ENCODE measurements at regions not wholly inside any gene's neighbourhood (a gene's known extent, or its start where the extent isn't known, plus 50 kb on each side); places are given as distances from the start of the nearest gene placed in this dataset.

DNA sequence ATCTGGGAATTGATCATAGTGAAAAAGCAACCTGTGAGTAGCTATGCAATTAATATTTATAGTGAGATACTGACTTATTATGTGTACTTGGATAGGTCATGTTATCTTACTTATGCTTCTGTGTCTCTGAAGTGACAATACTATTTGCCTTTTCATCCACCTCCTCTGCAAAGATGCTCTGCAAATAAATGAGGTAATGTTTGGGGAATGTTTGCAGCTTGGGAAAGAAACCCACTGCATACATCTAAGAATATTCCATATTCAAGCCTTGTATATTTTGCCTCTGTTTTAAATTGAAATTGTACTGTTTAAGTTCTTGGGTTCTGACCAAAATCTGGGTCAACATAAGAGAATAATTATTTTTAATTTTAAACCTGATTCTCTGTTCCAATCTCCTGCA lies 217.4 kb upstream of the DTNA start:
- DNase-seq (ENCODE audit: low read depth) = no peak
- TF ChIP-seq, protein P1, sequence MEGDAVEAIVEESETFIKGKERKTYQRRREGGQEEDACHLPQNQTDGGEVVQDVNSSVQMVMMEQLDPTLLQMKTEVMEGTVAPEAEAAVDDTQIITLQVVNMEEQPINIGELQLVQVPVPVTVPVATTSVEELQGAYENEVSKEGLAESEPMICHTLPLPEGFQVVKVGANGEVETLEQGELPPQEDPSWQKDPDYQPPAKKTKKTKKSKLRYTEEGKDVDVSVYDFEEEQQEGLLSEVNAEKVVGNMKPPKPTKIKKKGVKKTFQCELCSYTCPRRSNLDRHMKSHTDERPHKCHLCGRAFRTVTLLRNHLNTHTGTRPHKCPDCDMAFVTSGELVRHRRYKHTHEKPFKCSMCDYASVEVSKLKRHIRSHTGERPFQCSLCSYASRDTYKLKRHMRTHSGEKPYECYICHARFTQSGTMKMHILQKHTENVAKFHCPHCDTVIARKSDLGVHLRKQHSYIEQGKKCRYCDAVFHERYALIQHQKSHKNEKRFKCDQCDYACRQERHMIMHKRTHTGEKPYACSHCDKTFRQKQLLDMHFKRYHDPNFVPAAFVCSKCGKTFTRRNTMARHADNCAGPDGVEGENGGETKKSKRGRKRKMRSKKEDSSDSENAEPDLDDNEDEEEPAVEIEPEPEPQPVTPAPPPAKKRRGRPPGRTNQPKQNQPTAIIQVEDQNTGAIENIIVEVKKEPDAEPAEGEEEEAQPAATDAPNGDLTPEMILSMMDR (IDR thresholded peaks at IDR 0.05; ENCODE audit: insufficient read depth, low read depth, low read length, missing control alignments) = no peak
- peak overlapping the region; percentile 68 for H3K4me3 ChIP-seq (ENCODE audit: low read depth, low read length)

DNA sequence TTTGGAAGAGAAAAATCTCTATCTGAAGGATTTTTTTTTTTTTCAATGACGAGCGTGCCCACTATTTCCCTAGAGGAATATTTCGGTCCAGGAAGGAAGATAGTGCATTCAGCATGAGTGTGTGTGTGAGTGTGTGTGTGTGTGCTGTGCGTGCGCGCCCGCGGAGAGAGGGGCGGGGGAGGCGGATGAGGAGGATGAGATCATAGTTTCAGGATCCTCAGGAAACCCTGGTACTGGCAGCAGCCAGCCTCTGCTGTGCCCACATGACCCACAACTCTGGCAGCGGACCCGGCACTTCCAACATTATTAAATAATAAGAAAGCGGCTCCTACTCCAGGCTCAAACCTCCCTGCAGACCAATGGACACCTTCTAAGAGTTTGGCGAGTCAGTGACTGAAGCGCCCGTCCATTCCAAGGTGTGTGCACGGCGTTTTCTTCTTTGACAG lies 217.0 kb upstream of the DTNA start:
- peak; percentile 74 for DNase-seq (ENCODE audit: low read depth)
- H3K4me3 ChIP-seq (ENCODE audit: low read depth, low read length) = peak overlapping the region; percentile 68
- TF ChIP-seq, protein P1 (IDR thresholded peaks at IDR 0.05; ENCODE audit: insufficient read depth, low read depth, low read length, missing control alignments) = no peak

DNA sequence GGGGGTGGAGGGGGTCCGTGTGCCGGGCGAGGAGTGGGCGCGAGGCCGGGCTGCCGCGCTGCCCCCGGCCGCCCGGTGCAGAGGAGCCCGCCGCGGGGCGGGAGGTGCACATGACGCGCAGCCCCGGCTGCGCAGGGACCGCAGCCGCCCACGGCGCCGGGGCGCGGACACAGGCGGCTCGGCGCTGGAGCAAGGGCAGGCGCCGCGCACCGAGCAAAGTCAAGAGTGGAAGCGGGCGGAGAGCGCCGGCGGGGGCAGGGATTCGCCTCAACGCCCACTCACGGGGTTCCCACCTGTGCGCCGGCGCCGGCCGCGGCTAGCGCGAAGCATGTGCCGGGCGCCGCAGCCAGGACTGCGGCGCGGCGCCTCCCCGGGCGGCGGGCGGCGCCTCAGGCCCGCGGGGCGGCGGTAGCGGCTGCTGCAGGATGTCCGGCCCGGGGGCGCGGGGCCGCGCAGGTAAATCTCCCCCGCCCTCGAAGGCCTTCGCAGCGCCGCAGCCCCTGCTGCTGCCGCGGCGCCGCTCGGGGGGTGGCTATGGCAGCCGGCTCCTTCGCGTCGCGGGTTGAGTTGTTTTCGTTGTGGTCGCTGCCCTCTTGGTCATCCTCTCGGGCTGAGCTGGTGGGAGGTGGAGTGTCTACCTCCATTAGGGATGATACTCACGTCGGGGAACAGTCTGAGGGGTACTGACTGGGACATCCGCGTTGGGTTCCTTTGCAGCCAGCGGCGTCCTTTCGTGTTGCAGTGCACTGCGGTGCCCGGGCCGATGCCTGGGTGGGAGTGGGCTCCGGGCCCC lies 216.3 kb upstream of the DTNA start:
- peak; percentile 52 for DNase-seq (ENCODE audit: low read depth)
- TF ChIP-seq, protein P1 (IDR thresholded peaks at IDR 0.05; ENCODE audit: insufficient read depth, low read depth, low read length, missing control alignments) = no peak
- peak overlapping the region; percentile 68 for H3K4me3 ChIP-seq (ENCODE audit: low read depth, low read length)

DNA sequence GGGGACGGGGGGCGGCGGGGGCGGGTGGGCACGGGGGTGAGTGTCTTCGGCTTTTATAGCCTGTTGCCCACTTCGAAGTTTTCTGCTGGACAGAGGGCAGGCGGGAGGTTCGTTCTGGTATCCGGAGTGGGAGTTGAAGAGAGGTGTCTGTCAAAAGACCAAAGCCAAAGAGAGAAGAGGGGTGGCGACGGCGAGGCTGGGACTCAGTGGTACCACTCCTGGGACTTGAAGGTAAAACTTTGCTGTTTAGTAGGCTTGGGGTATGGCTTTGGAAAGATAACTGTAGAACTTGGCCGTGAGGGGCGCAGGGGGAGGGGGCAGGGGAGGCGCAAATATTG lies 215.8 kb upstream of the DTNA start:
- TF ChIP-seq, protein P1 (IDR thresholded peaks at IDR 0.05; ENCODE audit: insufficient read depth, low read depth, low read length, missing control alignments) = no peak
- no peak for DNase-seq (ENCODE audit: low read depth)
- H3K4me3 ChIP-seq (ENCODE audit: low read depth, low read length) = no peak overlapping the region

DNA sequence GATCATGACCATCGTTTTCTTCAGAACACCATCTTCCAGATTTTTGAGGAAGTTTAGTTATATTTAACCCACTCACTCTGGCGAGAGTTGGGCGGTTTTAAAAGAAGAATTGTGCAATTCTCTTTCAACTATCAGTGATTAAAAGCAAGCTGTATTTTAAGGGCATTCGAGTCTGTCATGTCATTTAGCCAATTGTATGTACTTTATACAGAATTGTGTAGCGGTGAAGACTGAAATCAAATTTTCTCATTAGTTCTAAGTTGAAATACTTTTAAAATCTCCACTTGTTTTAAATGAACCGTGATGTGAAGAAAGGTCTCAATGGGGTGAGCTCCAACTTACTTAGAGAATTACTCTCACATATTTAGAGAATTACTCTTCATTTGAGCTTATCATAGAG lies 214.6 kb upstream of the DTNA start:
- no peak for DNase-seq (ENCODE audit: low read depth)
- H3K4me3 ChIP-seq (ENCODE audit: low read depth, low read length) = no peak overlapping the region
- TF ChIP-seq, protein P1 (IDR thresholded peaks at IDR 0.05; ENCODE audit: insufficient read depth, low read depth, low read length, missing control alignments) = no peak

DNA sequence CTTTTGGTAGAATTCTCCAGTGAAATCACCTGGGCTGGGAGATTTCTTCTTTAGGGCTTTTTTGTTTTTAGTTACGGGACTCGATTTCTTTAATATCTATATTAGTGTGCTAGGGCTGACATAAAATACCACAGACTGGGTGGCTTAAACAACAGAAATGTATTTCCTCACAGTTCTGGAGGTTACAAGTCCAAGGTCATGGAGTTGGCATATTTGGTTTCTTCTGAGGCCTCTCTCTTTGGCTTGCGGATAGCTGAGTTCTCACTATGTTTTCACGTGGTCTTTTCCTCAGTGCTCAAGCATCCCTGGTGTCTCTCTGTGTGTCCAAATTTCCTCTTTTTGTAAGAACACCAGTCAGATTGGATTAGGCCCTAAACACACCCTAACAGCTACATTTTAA lies 208.5 kb upstream of the DTNA start:
- TF ChIP-seq, protein P1 (IDR thresholded peaks at IDR 0.05; ENCODE audit: insufficient read depth, low read depth, low read length, missing control alignments) = no peak
- no peak for DNase-seq (ENCODE audit: low read depth)
- no peak overlapping the region for H3K4me3 ChIP-seq (ENCODE audit: low read depth, low read length)

DNA sequence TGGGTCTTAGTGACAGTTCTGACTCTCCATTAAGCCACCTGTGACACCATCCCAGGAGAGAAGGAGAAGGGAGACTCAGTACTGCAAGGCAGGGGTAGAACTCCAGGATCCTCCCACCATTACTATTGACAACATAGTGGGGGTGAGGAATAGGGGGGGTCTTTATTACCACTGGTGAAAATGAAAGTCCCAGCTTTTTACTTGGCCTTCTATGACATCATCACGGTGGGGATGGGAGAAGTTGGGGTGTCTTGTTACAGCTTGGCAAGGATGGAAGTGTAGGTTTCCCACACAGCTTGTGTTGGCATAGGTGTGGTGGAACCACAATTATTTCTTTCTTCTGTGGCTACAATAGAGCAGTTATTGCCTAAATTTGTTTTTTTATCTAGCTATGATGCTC lies 203.9 kb upstream of the DTNA start:
- DNase-seq (ENCODE audit: low read depth) = no peak
- no peak overlapping the region for H3K4me3 ChIP-seq (ENCODE audit: low read depth, low read length)
- TF ChIP-seq, protein P1 (IDR thresholded peaks at IDR 0.05; ENCODE audit: insufficient read depth, low read depth, low read length, missing control alignments) = no peak

All from GM12865 (cell line).